CD4-positive, alpha-beta T cell (primary cell): ENCODE measurements at regions not wholly inside any gene's neighbourhood (a gene's known extent, or its start where the extent isn't known, plus 50 kb on each side); places are given as distances from the start of the nearest gene placed in this dataset.

ENCODE experiments used
- ATAC-seq: fragments of 200-7000 bp; cut with Tn5 transposase; one replicate; pipeline ENCODE4 v1.10.0; 2022; ENCODE audit warnings: mild to moderate bottlenecking; ENCODE audit not compliant: poor library complexity
- CTCF ChIA-PET: fragments of 350-600 bp; sonication (Branson Sonifier 250); formaldehyde crosslinking; loops from one replicate; lab custom pipeline; 2021; ENCODE audit warnings: antibody characterized with exemption, inconsistent platforms; lab: Charles Lee
- POLR2A ChIA-PET: fragments of 350-600 bp; sonication (Branson Sonifier 250); formaldehyde crosslinking; loops from one replicate; lab custom pipeline; 2021; ENCODE audit warnings: antibody characterized with exemption, inconsistent platforms; lab: Charles Lee
- DNase-seq, 14 experiments: peaks; one replicate each; pipeline ENCODE4 v3.0.0-alpha.2; 2013 to 2020; ENCODE audit warnings: mixed read lengths in 2 of 14
- H3K27ac ChIP-seq, 2 donors: one replicate each; pipeline versions ENCODE4 v1.5.1 to v1.7.0; 2013; ENCODE audit warnings: low read length in 2 of 2, low read depth in 1 of 2, mild to moderate bottlenecking in 1 of 2
- H3K27me3 ChIP-seq, 2 experiments: 1 replicate in 1 of 2; 2 replicates in 1 of 2; pipeline versions ENCODE4 v1.6.1 to v1.7.0; 2013; ENCODE audit warnings: low read length in 2 of 2, control low read depth in 1 of 2, mild to moderate bottlenecking in 1 of 2, moderate library complexity in 1 of 2; ENCODE audit not compliant: insufficient read depth in 2 of 2, control insufficient read depth in 1 of 2
- H3K36me3 ChIP-seq: one replicate; pipeline ENCODE4 v1.6.1; 2013; ENCODE audit warnings: low read length, control low read depth; ENCODE audit not compliant: insufficient read depth
- H3K4me1 ChIP-seq: one replicate; pipeline ENCODE4 v1.6.1; 2013; ENCODE audit warnings: low read length, control low read depth; ENCODE audit not compliant: insufficient read depth
- H3K4me3 ChIP-seq: one replicate; pipeline ENCODE4 v1.5.1; 2013; ENCODE audit warnings: mild to moderate bottlenecking, low read length, moderate library complexity
- H3K9me3 ChIP-seq, 2 experiments: 1 replicate in 1 of 2; 2 replicates in 1 of 2; pipeline versions ENCODE4 v1.6.1 to v1.7.0; 2013; ENCODE audit warnings: low read length in 2 of 2, mild to moderate bottlenecking in 2 of 2, control low read depth in 1 of 2, moderate library complexity in 1 of 2; ENCODE audit not compliant: control insufficient read depth in 1 of 2, insufficient read depth in 1 of 2
- H3K27ac Mint-ChIP-seq: one replicate; pipeline ENCODE4 v1.8.0; 2020; ENCODE audit warnings: mixed read lengths
- H3K27me3 Mint-ChIP-seq: one replicate; pipeline ENCODE4 v1.8.0; 2021; ENCODE audit warnings: mixed read lengths
- H3K36me3 Mint-ChIP-seq: one replicate; pipeline ENCODE4 v1.8.0; 2021; ENCODE audit warnings: low read depth, mixed read lengths
- H3K4me1 Mint-ChIP-seq: one replicate; pipeline ENCODE4 v1.8.0; 2021; ENCODE audit warnings: low read depth, mixed read lengths
- H3K4me3 Mint-ChIP-seq: one replicate; pipeline ENCODE4 v1.8.0; 2020; ENCODE audit warnings: mild to moderate bottlenecking, mixed read lengths
- H3K9me3 Mint-ChIP-seq: one replicate; pipeline ENCODE4 v1.8.0; 2020; ENCODE audit warnings: mixed read lengths
- CTCF ChIP-seq: fragments of 200-600 bp; IDR thresholded peaks from one replicate; pipeline ENCODE4 v1.8.0; 2022; ENCODE audit warnings: antibody characterized with exemption, mild to moderate bottlenecking
- intact Hi-C, 2 experiments: fragments of 100-400 bp; cut with DNase I in 1 of 2; cut with micrococcal nuclease in 1 of 2; formaldehyde crosslinking; loops; one replicate each; pipeline versions ENCODE4 v1.15.1 to v1.9.0; 2023 to 2025; cut with DNase I, micrococcal nuclease

- peaks cover 18% of the 10 kb centered on the region for H3K4me1 Mint-ChIP-seq
- CTCF ChIA-PET, result no interaction called here
- H3K9me3 Mint-ChIP-seq, result peaks cover 2% of the 10 kb centered on the region
- H3K4me3 Mint-ChIP-seq, result no peak overlapping the region
- no peaks in the 10 kb centered on the region for H3K27me3 ChIP-seq
- intact Hi-C loops, result no loop called here
- TF ChIP-seq CTCF, result no peak
- DNase-seq, result no peak
- H3K4me1 ChIP-seq, result peaks cover 7% of the 10 kb centered on the region
- H3K9me3 ChIP-seq, result no peaks in the 10 kb centered on the region
- no peaks in the 10 kb centered on the region for H3K36me3 Mint-ChIP-seq
- no peak overlapping the region for H3K4me3 ChIP-seq
- ATAC-seq, result no peak
- POLR2A ChIA-PET, result no interaction called here
- H3K27ac ChIP-seq, result no peak overlapping the region
- H3K27me3 Mint-ChIP-seq, result no peaks in the 10 kb centered on the region
- no peaks in the 10 kb centered on the region for H3K36me3 ChIP-seq
- no peak overlapping the region for H3K27ac Mint-ChIP-seq
Measured at GRCh38 chr4:152193059-152193458, 342.8 kb downstream of the FBXW7 start.

GRCh38 chr4:152190907-152191306, 345.0 kb downstream of the FBXW7 start:
- H3K4me3 ChIP-seq, result no peak overlapping the region
- Mint-ChIP-seq H3K27ac (no peak overlapping the region), H3K4me3 (no peak overlapping the region), H3K4me1 (peaks cover 26% of the 10 kb centered on the region), H3K9me3 (peaks cover 2% of the 10 kb centered on the region), H3K27me3 (no peaks in the 10 kb centered on the region), H3K36me3 (no peaks in the 10 kb centered on the region)
- ChIA-PET CTCF (no interaction called here), POLR2A (interaction anchor here (0.9 kb wide), 1 partner anchor 90 kb away, joined by 3 read pairs; no protein-coding TSS in a partner anchor)
- H3K27me3 ChIP-seq, result no peaks in the 10 kb centered on the region
- ATAC-seq (no peak), DNase-seq (no peak)
- peaks cover 7% of the 10 kb centered on the region for H3K4me1 ChIP-seq
- no peaks in the 10 kb centered on the region for H3K9me3 ChIP-seq
- no peak overlapping the region for H3K27ac ChIP-seq
- no peaks in the 10 kb centered on the region for H3K36me3 ChIP-seq
- no peak for TF ChIP-seq CTCF
- intact Hi-C loops, result no loop called here

GRCh38 chr4:152189451-152190179, 346.3 kb downstream of the FBXW7 start:
- Mint-ChIP-seq H3K27me3 (no peaks in the 10 kb centered on the region), H3K4me1 (peaks cover 38% of the 10 kb centered on the region), H3K9me3 (no peaks in the 10 kb centered on the region), H3K36me3 (no peaks in the 10 kb centered on the region), H3K4me3 (no peak overlapping the region), H3K27ac (no peak overlapping the region)
- Histone ChIP-seq H3K4me3 (no peak overlapping the region), H3K4me1 (peaks cover 12% of the 10 kb centered on the region), H3K27ac (no peak overlapping the region), H3K27me3 (no peaks in the 10 kb centered on the region), H3K36me3 (no peaks in the 10 kb centered on the region), H3K9me3 (no peaks in the 10 kb centered on the region)
- no peak for TF ChIP-seq CTCF
- no peak for ATAC-seq
- peak in 1 of 14 experiments; percentile 16 for DNase-seq
- ChIA-PET POLR2A (interaction anchor here (0.8 kb wide), 1 partner anchor 31 kb away, joined by 3 read pairs; no protein-coding TSS in a partner anchor), CTCF (no interaction called here)
- intact Hi-C loops, result no loop called here
